GM12878 (cell line): ENCODE measurements at regions not wholly inside any gene's neighbourhood (a gene's known extent, or its start where the extent isn't known, plus 50 kb on each side); places are given as distances from the start of the nearest gene placed in this dataset.

Experiments used
- ATAC-seq: fragments of 200-7000 bp; cut with Tn5 transposase; 3 replicates; pipeline ENCODE4 v1.9.1; 2020; ENCODE audit warnings: mild to moderate bottlenecking, moderate library complexity
- BruUV-seq: library from RNA; stranded (reverse); fragments of 400-500 nt; replicated peaks from 2 replicates; lab custom pipeline; 2021; lab: Mats Ljungman, UMichigan
- CTCF ChIA-PET: fragments of 300-600 bp; sonication (Branson Sonifier 250); formaldehyde crosslinking; extraction: SDS; loops from one replicate; lab custom pipeline; 2021; ENCODE audit warnings: inconsistent platforms; lab: Yijun Ruan, JAX
- POLR2A ChIA-PET: fragments of 350-600 bp; formaldehyde crosslinking; extraction: SDS; loops from one replicate; lab custom pipeline; 2021; ENCODE audit warnings: inconsistent platforms; lab: Charles Lee
- RAD21 ChIA-PET: fragments of 300-600 bp; sonication (Branson Sonifier 250); formaldehyde crosslinking; loops from one replicate; lab custom pipeline; 2023; ENCODE audit warnings: antibody characterized with exemption; ENCODE audit not compliant: unreplicated experiment; lab: Charles Lee
- SMC1A ChIA-PET: fragments of 300-600 bp; sonication (Branson Sonifier 250); formaldehyde crosslinking; loops from one replicate; lab custom pipeline; 2023; ENCODE audit not compliant: unreplicated experiment, uncharacterized antibody; lab: Charles Lee
- DNase-seq: peaks from one replicate; pipeline ENCODE4 v3.0.0-alpha.2; 2011; ENCODE audit warnings: low read depth, low spot score
- FAIRE-seq: peaks from 3 replicates; lab custom pipeline; 2011; peaks lifted over from hg19 to GRCh38; lab: Jason Lieb, UNC
- H2AFZ ChIP-seq: 2 replicates; pipeline ENCODE4 v1.6.0; 2011; ENCODE audit warnings: low read depth, low read length, control low read depth; ENCODE audit not compliant: control insufficient read depth
- H3K27ac ChIP-seq: 2 replicates; pipeline ENCODE4 v1.5.1; 2011; ENCODE audit warnings: control low read depth; ENCODE audit not compliant: control insufficient read depth, insufficient read depth
- H3K27me3 ChIP-seq, 2 experiments: replicated peaks in 1 of 2; 2 replicates each; pipeline versions ENCODE4 v1.6.0 to v1.6.1; 2011; ENCODE audit warnings: low read length in 1 of 2; ENCODE audit not compliant: control insufficient read depth in 2 of 2, insufficient read depth in 2 of 2
- H3K36me3 ChIP-seq, 2 experiments: 2 replicates each; pipeline ENCODE4 v1.5.1; 2011; ENCODE audit warnings: low read length in 1 of 2; ENCODE audit not compliant: control insufficient read depth in 2 of 2, insufficient read depth in 2 of 2
- H3K4me1 ChIP-seq: 2 replicates; pipeline ENCODE4 v1.6.1; 2011; ENCODE audit warnings: mild to moderate bottlenecking, low read length, moderate library complexity, mixed read lengths; ENCODE audit not compliant: control insufficient read depth, insufficient read depth
- H3K4me2 ChIP-seq: 2 replicates; pipeline ENCODE4 v1.6.0; 2011; ENCODE audit warnings: control low read depth; ENCODE audit not compliant: control insufficient read depth, insufficient read depth
- H3K4me3 ChIP-seq: fragments of 200-600 bp; sonication (generic); 2 replicates; pipeline ENCODE4 v1.5.1; 2016
- H3K79me2 ChIP-seq: 2 replicates; pipeline ENCODE4 v1.6.0; 2011; ENCODE audit warnings: low read length; ENCODE audit not compliant: control insufficient read depth, insufficient read depth
- H3K9ac ChIP-seq: 2 replicates; pipeline ENCODE4 v1.8.0; 2011; ENCODE audit warnings: low read length, control low read depth, mixed read lengths; ENCODE audit not compliant: control insufficient read depth, insufficient read depth
- H3K9me3 ChIP-seq: replicated peaks from 3 replicates; pipeline ENCODE4 v1.5.1; 2011; ENCODE audit warnings: mild to moderate bottlenecking, low read length; ENCODE audit not compliant: control insufficient read depth, insufficient read depth
- H4K20me1 ChIP-seq: 2 replicates; pipeline ENCODE4 v1.6.0; 2011; ENCODE audit not compliant: control insufficient read depth, insufficient read depth
- EED ChIP-seq: sonication (generic); IDR thresholded peaks from 2 replicates; pipeline ENCODE4 v1.6.1; 2016; ENCODE audit warnings: antibody characterized with exemption, low read depth
- EGR1 ChIP-seq, 2 experiments: IDR thresholded peaks; 1 replicate in 1 of 2; 2 replicates in 1 of 2; pipeline ENCODE4 v1.6.1; 2011 to 2012; ENCODE audit warnings: low read depth in 2 of 2, low read length in 2 of 2, borderline replicate concordance in 1 of 2, mild to moderate bottlenecking in 1 of 2, moderate library complexity in 1 of 2
- HCFC1 ChIP-seq: fragments of 150-350 bp; IDR thresholded peaks from 2 replicates; pipeline ENCODE4 v1.6.1; 2014; ENCODE audit warnings: low read length
- HDAC6 ChIP-seq: fragments of 200-600 bp; sonication (generic); IDR thresholded peaks from one replicate; pipeline ENCODE4 v1.8.0; 2017; ENCODE audit warnings: antibody characterized with exemption; ENCODE audit not compliant: unreplicated experiment
- MLLT1 ChIP-seq: fragments of 450-650 bp; IDR thresholded peaks from 2 replicates; pipeline ENCODE4 v1.6.1; 2016; ENCODE audit warnings: mild to moderate bottlenecking
- NFXL1 ChIP-seq: fragments of 450-650 bp; IDR thresholded peaks from 2 replicates; pipeline ENCODE4 v1.6.1; 2017; ENCODE audit warnings: antibody characterized with exemption, mild to moderate bottlenecking, borderline replicate concordance
- POLR2AphosphoS2 ChIP-seq: IDR thresholded peaks from 2 replicates; pipeline ENCODE4 v1.6.1; 2011; ENCODE audit warnings: low read depth, mild to moderate bottlenecking, low read length, improper control_type of control experiment, moderate library complexity
- RELB ChIP-seq: fragments of 450-650 bp; IDR thresholded peaks from 2 replicates; pipeline ENCODE4 v1.6.1; 2017; ENCODE audit warnings: low read depth, mild to moderate bottlenecking, moderate library complexity
- REST ChIP-seq: IDR thresholded peaks from 2 replicates; pipeline ENCODE4 v1.6.1; 2012; ENCODE audit warnings: mild to moderate bottlenecking, low read depth, low read length
- SIN3A ChIP-seq: IDR thresholded peaks from 2 replicates; pipeline ENCODE4 v1.6.1; 2012; ENCODE audit warnings: low read depth, low read length, improper control_type of control experiment
- TCF7 ChIP-seq: IDR thresholded peaks from 2 replicates; pipeline ENCODE4 v1.6.1; 2014; ENCODE audit warnings: antibody characterized with exemption, borderline replicate concordance
- ZBTB4 ChIP-seq: fragments of 450-650 bp; formaldehyde crosslinking; IDR thresholded peaks from 2 replicates; pipeline ENCODE4 v1.4.0; 2022; ENCODE audit warnings: mild to moderate bottlenecking, moderate library complexity
- ZZZ3 ChIP-seq: IDR thresholded peaks from 2 replicates; pipeline ENCODE4 v1.6.1; 2011; ENCODE audit warnings: low read depth; ENCODE audit not compliant: control insufficient read depth, insufficient read length
- WGBS: methylation state at CpG from one replicate; pipeline ENCODE4 v1.1.6; 2016; ENCODE audit warnings: low lambda C conversion rate; ENCODE audit not compliant: insufficient replicate concordance, insufficient coverage; ENCODE audit errors: missing lambda C conversion rate; 5-methylcytosine and 5-hydroxymethylcytosine counted together
- in situ Hi-C: fragments of 300-500 bp; cut with MboI; formaldehyde crosslinking; loops from 9 replicates; pipeline ENCODE4 v1.14.3; 2018; ENCODE audit warnings: mixed read lengths
- intact Hi-C: fragments of 100-400 bp; cut with micrococcal nuclease; formaldehyde crosslinking; loops from one replicate; pipeline ENCODE4 v1.14.2; 2022; ENCODE audit not compliant: unreplicated experiment

- Histone ChIP-seq H2AFZ (no peak overlapping the region), H3K9me3 (no peaks in the 10 kb centered on the region)
- no peak for TF ChIP-seq EED
- TF ChIP-seq TCF7, result no peak
- no peak for TF ChIP-seq ZBTB4 (CRISPR knock-in tag)
- TF ChIP-seq ZZZ3, result no peak
- TF ChIP-seq HCFC1, result no peak
- TF ChIP-seq REST, result no peak
- no peak for TF ChIP-seq RELB
- no peak for TF ChIP-seq HDAC6
- no peak for TF ChIP-seq POLR2AphosphoS2
- no peak for TF ChIP-seq NFXL1
- no peak for TF ChIP-seq MLLT1
- no peak for TF ChIP-seq SIN3A
- no peak for TF ChIP-seq EGR1 (IDR thresholded peaks at IDR 0.05; ENCODE audit: borderline replicate concordance in 1 of 2, low read depth in 2 of 2, low read length in 2 of 2)
- TF ChIP-seq, all 136 proteins: peak for 0
- no peak for ATAC-seq
- H3K4me1 ChIP-seq, result no peaks in the 10 kb centered on the region
- H4K20me1 ChIP-seq, result no peaks in the 10 kb centered on the region
- ChIA-PET SMC1A (interaction anchor here (1.4 kb wide), 1 partner anchor 9 kb away, joined by 3 read pairs; no protein-coding TSS in a partner anchor), CTCF (no interaction called here), RAD21 (no interaction called here), POLR2A (no interaction called here)
- WGBS, result 4% methylated on average over 4 of the region's 4 CpGs
- H3K9ac ChIP-seq, result no peak overlapping the region
- FAIRE-seq, result no peak
- BruUV-seq, result no TSS peak
- in situ Hi-C loops (loop anchor here (25.0 kb wide), 1 partner anchor 105 kb away; no protein-coding TSS in a partner anchor), intact Hi-C loops (no loop called here)
- no peak for DNase-seq
- H3K36me3 ChIP-seq, result no peaks in the 10 kb centered on the region
- H3K27ac ChIP-seq, result no peak overlapping the region
- no peak overlapping the region for H3K4me2 ChIP-seq
- H3K4me3 ChIP-seq, result no peak overlapping the region
- no peaks in the 10 kb centered on the region for H3K79me2 ChIP-seq
- H3K27me3 ChIP-seq, result no peaks in the 10 kb centered on the region
Measured at GRCh38 chr21:19981938-19982337, 1016.3 kb upstream of the NCAM2 start.
